Gastroesophageal sphincter (tissue), 4 donors: ENCODE measurements at regions not wholly inside any gene's neighbourhood (a gene's known extent, or its start where the extent isn't known, plus 50 kb on each side); places are given as distances from the start of the nearest gene placed in this dataset.

Experiments
- ATAC-seq: fragments of 150-250 bp; one replicate; pipeline ENCODE4 v1.9.1; 2016; ENCODE audit warnings: mild to moderate bottlenecking, moderate library complexity
- H3K27ac ChIP-seq, 4 donors: fragments of 200-600 bp; sonication (generic) in 3 of 4; 1 replicate in 3 of 4; 2 replicates in 1 of 4; pipeline ENCODE4 v1.5.1; 2016 to 2019
- H3K27me3 ChIP-seq: fragments of 200-600 bp; sonication (generic); one replicate; pipeline ENCODE4 v1.5.1; 2019
- H3K36me3 ChIP-seq, 2 donors: fragments of 200-600 bp; sonication (generic); one replicate each; pipeline ENCODE4 v1.5.1; 2019; ENCODE audit warnings: control low read depth in 1 of 2
- H3K4me1 ChIP-seq, 3 donors: fragments of 200-600 bp; sonication (generic); 1 replicate in 2 of 3; 2 replicates in 1 of 3; pipeline ENCODE4 v1.5.1; 2016 to 2019; ENCODE audit warnings: control low read depth in 2 of 3
- H3K4me3 ChIP-seq, 2 donors: fragments of 200-600 bp; sonication (generic); one replicate each; pipeline ENCODE4 v1.5.1; 2019; ENCODE audit warnings: mild to moderate bottlenecking in 1 of 2, moderate library complexity in 1 of 2
- H3K9me3 ChIP-seq, 3 donors: fragments of 200-600 bp; sonication (generic); one replicate each; pipeline ENCODE4 v1.5.1; 2017 to 2019; ENCODE audit warnings: control low read depth in 2 of 3
- CTCF ChIP-seq, 4 experiments: fragments of 200-600 bp in 2 of 4; fragments of 450-650 bp in 2 of 4; sonication (generic) in 1 of 4; IDR thresholded peaks; one replicate each; pipeline ENCODE4 v1.5.1; 2017 to 2019; ENCODE audit warnings: antibody characterized with exemption in 4 of 4, mild to moderate bottlenecking in 2 of 4, moderate library complexity in 2 of 4
- EP300 ChIP-seq: sonication (generic); formaldehyde crosslinking; IDR thresholded peaks from one replicate; pipeline ENCODE4 v1.6.1; 2017; ENCODE audit warnings: antibody characterized with exemption, mild to moderate bottlenecking
- POLR2A ChIP-seq, 2 donors: fragments of 450-650 bp; IDR thresholded peaks; one replicate each; pipeline ENCODE4 v1.6.1; 2017; ENCODE audit warnings: antibody characterized with exemption in 2 of 2, mild to moderate bottlenecking in 2 of 2, moderate library complexity in 1 of 2
- POLR2AphosphoS5 ChIP-seq: sonication (generic); formaldehyde crosslinking; IDR thresholded peaks from one replicate; pipeline ENCODE4 v1.6.1; 2017; ENCODE audit warnings: antibody characterized with exemption
- WGBS, 2 donors: methylation state at CpG; one replicate each; pipeline ENCODE4 v1.1.5; 2018; ENCODE audit warnings: low coverage in 1 of 2; 5-methylcytosine and 5-hydroxymethylcytosine counted together

GRCh38 chr11:97814325-97814959 is 1206.3 kb upstream of the CNTN5 start:
- Histone ChIP-seq H3K4me1 (no peaks in the 10 kb centered on the region), H3K36me3 (no peaks in the 10 kb centered on the region), H3K4me3 (no peak overlapping the region), H3K27me3 (no peaks in the 10 kb centered on the region), H3K9me3 (peaks cover 0 to 17% (median 0%) of the 10 kb centered on the region in 3 donors), H3K27ac (no peak overlapping the region)
- TF ChIP-seq POLR2AphosphoS5 (no peak), EP300 (no peak), POLR2A (IDR thresholded peaks at IDR 0.05) (no peak), CTCF (IDR thresholded peaks at IDR 0.05) (no peak)
- ATAC-seq = no peak
- WGBS, 2 donors = 55 to 67% methylated on average over 4 of the region's 4 CpGs

- Histone ChIP-seq H3K36me3 (no peaks in the 10 kb centered on the region), H3K4me3 (no peak overlapping the region), H3K27ac (no peak overlapping the region), H3K27me3 (no peaks in the 10 kb centered on the region), H3K4me1 (no peaks in the 10 kb centered on the region), H3K9me3 (peaks cover 0 to 4% (median 0%) of the 10 kb centered on the region in 3 donors)
- no peak for TF ChIP-seq EP300
- no peak for TF ChIP-seq POLR2A (IDR thresholded peaks at IDR 0.05)
- TF ChIP-seq CTCF (IDR thresholded peaks at IDR 0.05) = no peak
- no peak for TF ChIP-seq POLR2AphosphoS5
- ATAC-seq = no peak
- 47 to 67% methylated on average over 1 of the region's 1 CpG for WGBS, 2 donors
These were observed 1205.1 kb upstream of the CNTN5 start for GRCh38 chr11:97815667-97816066.

- TF ChIP-seq POLR2AphosphoS5 (no peak), EP300 (no peak), POLR2A (IDR thresholded peaks at IDR 0.05) (no peak), CTCF (IDR thresholded peaks at IDR 0.05) (no peak)
- H3K27me3 ChIP-seq = no peaks in the 10 kb centered on the region
- H3K36me3 ChIP-seq = no peaks in the 10 kb centered on the region
- ATAC-seq = no peak
- no peak overlapping the region for H3K4me3 ChIP-seq
- H3K27ac ChIP-seq = no peak overlapping the region
- H3K9me3 ChIP-seq = no peaks in the 10 kb centered on the region
- WGBS, 2 donors = 43 to 76% methylated on average over 4 of the region's 4 CpGs
- H3K4me1 ChIP-seq = no peaks in the 10 kb centered on the region
These were observed 1188.3 kb upstream of the CNTN5 start for GRCh38 chr11:97832451-97832850.

GRCh38 chr11:97833412-97833811 is 1187.3 kb upstream of the CNTN5 start:
- no peak for ATAC-seq
- no CpG with 5 or more reads among the region's 2 CpGs for WGBS, 2 donors
- H3K4me1 ChIP-seq = no peaks in the 10 kb centered on the region
- no peak overlapping the region for H3K27ac ChIP-seq
- no peaks in the 10 kb centered on the region for H3K27me3 ChIP-seq
- TF ChIP-seq POLR2A (IDR thresholded peaks at IDR 0.05) = no peak
- TF ChIP-seq POLR2AphosphoS5 = no peak
- TF ChIP-seq EP300 = no peak
- no peak for TF ChIP-seq CTCF (IDR thresholded peaks at IDR 0.05)
- H3K36me3 ChIP-seq = no peaks in the 10 kb centered on the region
- H3K9me3 ChIP-seq = no peaks in the 10 kb centered on the region
- no peak overlapping the region for H3K4me3 ChIP-seq

- Histone ChIP-seq H3K4me1 (no peaks in the 10 kb centered on the region), H3K27ac (no peak overlapping the region), H3K4me3 (no peak overlapping the region), H3K36me3 (no peaks in the 10 kb centered on the region), H3K27me3 (no peaks in the 10 kb centered on the region), H3K9me3 (peaks cover 0 to 13% (median 0%) of the 10 kb centered on the region in 3 donors)
- no peak for ATAC-seq
- TF ChIP-seq POLR2AphosphoS5 = no peak
- no peak for TF ChIP-seq EP300
- TF ChIP-seq POLR2A (IDR thresholded peaks at IDR 0.05) = no peak
- TF ChIP-seq CTCF (IDR thresholded peaks at IDR 0.05) = no peak
These were observed 1176.7 kb upstream of the CNTN5 start for GRCh38 chr11:97844016-97844415.
